T-cell (primary cell): ENCODE measurements at regions not wholly inside any gene's neighbourhood (a gene's known extent, or its start where the extent isn't known, plus 50 kb on each side); places are given as distances from the start of the nearest gene placed in this dataset.

ENCODE experiments used
- ATAC-seq, 4 experiments: fragments of 200-7000 bp in 3 of 4; fragments of 150-1000 bp in 1 of 4; cut with Tn5 transposase; replicated peaks in 1 of 4; 1 replicate in 3 of 4; 2 replicates in 1 of 4; pipeline ENCODE4 v1.10.0; 2021; ENCODE audit warnings: moderate library complexity in 3 of 4, mild to moderate bottlenecking in 2 of 4, moderate number of reproducible peaks in 1 of 4
- CTCF ChIA-PET, 2 donors: fragments of 300-600 bp; sonication (Branson Sonifier 250); formaldehyde crosslinking; loops; one replicate each; lab custom pipeline; 2022; ENCODE audit warnings: antibody characterized with exemption in 2 of 2; lab: Charles Lee
- POLR2A ChIA-PET, 2 donors: fragments of 300-600 bp; sonication (Branson Sonifier 250); formaldehyde crosslinking; loops; one replicate each; lab custom pipeline; 2022; ENCODE audit warnings: antibody characterized with exemption in 2 of 2; lab: Charles Lee
- DNase-seq, 35 experiments: peaks; one replicate each; pipeline versions ENCODE4 v3.0.0 to v3.0.0-alpha.2; 2013 to 2023
- H3K27ac ChIP-seq: one replicate; pipeline ENCODE4 v1.5.1; 2013; ENCODE audit warnings: low read length
- H3K27me3 ChIP-seq, 2 experiments: replicated peaks in 1 of 2; 1 replicate in 1 of 2; 2 replicates in 1 of 2; pipeline versions ENCODE4 v1.6.1 to v1.7.0; 2013; ENCODE audit warnings: low read length in 1 of 2, mixed read lengths in 1 of 2; ENCODE audit not compliant: control insufficient read depth in 2 of 2, insufficient read depth in 2 of 2; ENCODE audit errors: extremely low read depth in 1 of 2
- H3K36me3 ChIP-seq, 2 donors: 1 replicate in 1 of 2; 2 replicates in 1 of 2; pipeline versions ENCODE4 v1.6.1 to v1.7.0; 2013; ENCODE audit warnings: low read length in 1 of 2; ENCODE audit not compliant: control insufficient read depth in 2 of 2, insufficient read depth in 1 of 2; ENCODE audit errors: extremely low read depth in 1 of 2
- H3K4me1 ChIP-seq, 2 experiments: 1 replicate in 1 of 2; 2 replicates in 1 of 2; pipeline versions ENCODE4 v1.6.1 to v1.7.0; 2013; ENCODE audit warnings: low read length in 2 of 2, mixed read lengths in 1 of 2; ENCODE audit not compliant: insufficient read depth in 2 of 2, control insufficient read depth in 1 of 2; ENCODE audit errors: extremely low read depth in 1 of 2
- H3K4me3 ChIP-seq, 2 donors: 1 replicate in 1 of 2; 2 replicates in 1 of 2; pipeline versions ENCODE4 v1.5.1 to v1.7.0; 2013; ENCODE audit warnings: mild to moderate bottlenecking in 2 of 2, low read length in 1 of 2, moderate library complexity in 1 of 2; ENCODE audit not compliant: control insufficient read depth in 1 of 2; ENCODE audit errors: extremely low read depth in 1 of 2
- H3K9me3 ChIP-seq: 2 replicates; pipeline ENCODE4 v1.7.0; 2013
- H3K27ac Mint-ChIP-seq, 2 donors: one replicate each; pipeline ENCODE4 v1.8.0; 2020 to 2021; ENCODE audit warnings: mild to moderate bottlenecking in 2 of 2, mixed read lengths in 2 of 2
- H3K27me3 Mint-ChIP-seq, 2 donors: one replicate each; pipeline ENCODE4 v1.8.0; 2021 to 2022; ENCODE audit warnings: mixed read lengths in 2 of 2
- H3K36me3 Mint-ChIP-seq: one replicate; pipeline ENCODE4 v1.8.0; 2021; ENCODE audit warnings: mixed read lengths
- H3K4me1 Mint-ChIP-seq, 3 donors: one replicate each; pipeline ENCODE4 v1.8.0; 2020 to 2022; ENCODE audit warnings: mixed read lengths in 3 of 3, mild to moderate bottlenecking in 1 of 3
- H3K4me3 Mint-ChIP-seq, 3 donors: one replicate each; pipeline ENCODE4 v1.8.0; 2020 to 2022; ENCODE audit warnings: mild to moderate bottlenecking in 3 of 3, mixed read lengths in 3 of 3, moderate library complexity in 3 of 3
- H3K9me3 Mint-ChIP-seq, 3 donors: one replicate each; pipeline ENCODE4 v1.8.0; 2020 to 2022; ENCODE audit warnings: mixed read lengths in 3 of 3
- WGBS: methylation state at CpG from one replicate; pipeline ENCODE4 v1.1.5; 2013; ENCODE audit warnings: missing lambda C conversion rate; ENCODE audit not compliant: insufficient coverage; 5-methylcytosine and 5-hydroxymethylcytosine counted together

DNA sequence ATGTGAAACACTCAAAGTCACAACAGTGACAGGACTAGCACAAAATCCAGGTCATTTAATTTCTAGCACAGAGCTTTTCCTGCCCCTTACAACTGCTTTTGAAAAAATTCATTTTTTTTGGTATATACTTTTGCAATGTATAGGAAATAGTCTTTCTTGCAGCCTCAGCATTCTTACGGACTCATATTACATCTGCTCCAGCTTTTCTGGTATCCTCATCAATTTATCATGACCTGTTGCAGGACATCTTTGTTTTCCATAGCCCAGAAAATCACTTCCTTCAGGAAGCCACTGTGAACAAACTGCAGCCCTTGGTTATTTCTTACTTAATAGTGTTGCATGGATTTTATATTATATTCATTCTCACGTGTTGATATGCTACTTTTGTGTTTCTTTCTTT is 347.9 kb upstream of the MTPN start:
- DNase-seq (no peak), ATAC-seq (no peak)
- no peaks in the 10 kb centered on the region for H3K4me1 Mint-ChIP-seq
- WGBS, result no CpG with 5 or more reads among the region's 2 CpGs
- Histone ChIP-seq H3K4me1 (no peaks in the 10 kb centered on the region), H3K9me3 (no peaks in the 10 kb centered on the region), H3K36me3 (no peaks in the 10 kb centered on the region), H3K4me3 (no peak overlapping the region), H3K27ac (no peak overlapping the region), H3K27me3 (peaks cover 0 to 9% of the 10 kb centered on the region in 2 experiments)
- no peaks in the 10 kb centered on the region for H3K27me3 Mint-ChIP-seq
- ChIA-PET CTCF (no interaction called here), POLR2A (no interaction called here)
- H3K36me3 Mint-ChIP-seq, result no peaks in the 10 kb centered on the region
- no peak overlapping the region for H3K27ac Mint-ChIP-seq
- peaks cover under 1 to 6% (median 1%) of the 10 kb centered on the region in 3 donors for H3K9me3 Mint-ChIP-seq
- no peak overlapping the region for H3K4me3 Mint-ChIP-seq

DNA sequence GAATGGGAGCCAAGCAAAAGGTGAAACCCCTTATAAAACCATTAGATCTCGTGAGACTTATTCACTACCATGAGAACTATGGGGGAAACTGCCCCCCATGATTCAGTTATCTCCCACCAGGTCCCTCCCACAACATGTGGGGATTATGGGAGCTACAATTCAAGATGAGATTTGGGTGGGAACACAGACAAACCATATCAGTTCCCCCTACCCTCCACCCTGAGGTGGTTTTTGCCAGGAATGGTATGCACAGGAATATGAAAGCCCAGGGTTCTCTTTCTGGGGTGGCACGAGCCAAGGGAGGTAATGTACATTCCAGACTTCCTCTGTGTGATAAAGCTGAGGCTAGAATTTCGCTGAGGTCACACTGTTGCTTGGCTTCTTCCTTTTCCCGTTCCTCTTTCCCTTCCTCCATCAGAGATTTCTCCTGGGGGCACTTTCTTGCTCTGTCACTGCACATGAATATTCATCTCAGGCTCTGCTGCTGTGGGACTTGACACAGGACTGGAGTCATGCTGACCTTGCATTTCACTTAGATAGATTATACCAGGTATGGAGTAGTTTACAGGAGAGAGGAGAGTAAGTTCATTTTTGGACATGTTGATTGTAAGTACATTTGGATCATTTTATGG is 347.0 kb upstream of the MTPN start:
- Mint-ChIP-seq H3K4me1 (no peaks in the 10 kb centered on the region), H3K4me3 (no peak overlapping the region), H3K36me3 (no peaks in the 10 kb centered on the region), H3K9me3 (peaks cover 5 to 10% (median 6%) of the 10 kb centered on the region in 3 donors), H3K27ac (no peak overlapping the region), H3K27me3 (no peaks in the 10 kb centered on the region)
- no peak for DNase-seq
- ATAC-seq, result no peak
- Histone ChIP-seq H3K27me3 (peaks cover 0 to 9% of the 10 kb centered on the region in 2 experiments), H3K4me1 (no peaks in the 10 kb centered on the region), H3K36me3 (no peaks in the 10 kb centered on the region), H3K9me3 (no peaks in the 10 kb centered on the region), H3K4me3 (no peak overlapping the region), H3K27ac (no peak overlapping the region)
- WGBS, result no CpG with 5 or more reads among the region's 4 CpGs
- POLR2A ChIA-PET, result no interaction called here
- CTCF ChIA-PET, result no interaction called here

DNA sequence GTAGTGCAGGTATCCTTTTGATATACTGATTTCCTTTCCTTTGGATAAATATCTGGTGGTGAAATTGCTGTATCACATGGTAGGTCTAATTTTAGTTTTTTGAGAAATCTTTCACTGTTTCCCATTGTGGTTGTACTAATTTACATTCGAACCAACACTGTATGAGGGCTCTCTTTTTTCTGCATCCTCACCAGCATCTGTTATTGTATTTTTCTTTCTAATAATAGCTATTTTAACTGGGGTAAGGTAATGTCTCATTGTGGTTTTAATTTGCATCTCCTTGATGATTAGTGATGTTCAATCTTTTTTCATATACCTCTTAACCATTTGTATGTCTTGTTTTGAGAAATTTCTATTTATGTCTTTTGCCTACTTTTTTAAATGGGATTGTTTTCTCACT is 335.4 kb upstream of the MTPN start:
- H3K36me3 ChIP-seq, result no peaks in the 10 kb centered on the region
- Mint-ChIP-seq H3K27ac (no peak overlapping the region), H3K4me1 (no peaks in the 10 kb centered on the region), H3K36me3 (no peaks in the 10 kb centered on the region), H3K27me3 (no peaks in the 10 kb centered on the region), H3K9me3 (peaks cover 15 to 24% (median 17%) of the 10 kb centered on the region in 3 donors), H3K4me3 (no peak overlapping the region)
- ChIA-PET CTCF (no interaction called here), POLR2A (no interaction called here)
- no peak for ATAC-seq
- no peaks in the 10 kb centered on the region for H3K9me3 ChIP-seq
- H3K27ac ChIP-seq, result no peak overlapping the region
- no peaks in the 10 kb centered on the region for H3K4me1 ChIP-seq
- no peaks in the 10 kb centered on the region for H3K27me3 ChIP-seq
- H3K4me3 ChIP-seq, result no peak overlapping the region
- no CpG with 5 or more reads among the region's 1 CpG for WGBS
- DNase-seq, result no peak

DNA sequence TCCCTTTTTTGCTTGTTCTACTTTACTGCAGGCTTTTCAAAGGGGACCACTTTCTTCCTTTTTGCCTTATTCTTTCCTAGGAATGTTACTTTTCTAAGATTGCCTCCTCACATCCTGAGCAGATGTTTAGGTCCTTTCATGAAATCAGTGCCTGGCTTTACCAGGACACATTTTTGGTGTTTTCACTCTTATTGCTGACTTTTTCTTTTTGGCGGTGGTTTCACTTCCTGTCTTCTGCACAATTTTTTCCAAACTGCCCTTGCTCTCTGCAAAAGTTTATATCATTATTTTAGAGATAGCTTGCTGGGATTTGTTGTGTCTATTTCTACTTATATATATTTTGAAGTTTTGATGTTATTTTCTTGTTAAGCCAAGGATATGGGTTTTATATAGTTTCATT is 332.2 kb upstream of the MTPN start:
- no CpG with 5 or more reads among the region's 1 CpG for WGBS
- no peak for DNase-seq
- Mint-ChIP-seq H3K9me3 (peaks cover 7 to 21% (median 11%) of the 10 kb centered on the region in 3 donors), H3K27ac (no peak overlapping the region), H3K27me3 (no peaks in the 10 kb centered on the region), H3K36me3 (no peaks in the 10 kb centered on the region), H3K4me1 (no peaks in the 10 kb centered on the region), H3K4me3 (no peak overlapping the region)
- Histone ChIP-seq H3K27ac (no peak overlapping the region), H3K36me3 (no peaks in the 10 kb centered on the region), H3K9me3 (no peaks in the 10 kb centered on the region), H3K4me3 (no peak overlapping the region), H3K27me3 (no peaks in the 10 kb centered on the region), H3K4me1 (no peaks in the 10 kb centered on the region)
- no peak for ATAC-seq
- ChIA-PET POLR2A (interaction anchor here in 1 of 2 donors (0.9 kb wide), 1 partner anchor 18 kb away, joined by 3 read pairs; no protein-coding TSS in a partner anchor), CTCF (no interaction called here)

DNA sequence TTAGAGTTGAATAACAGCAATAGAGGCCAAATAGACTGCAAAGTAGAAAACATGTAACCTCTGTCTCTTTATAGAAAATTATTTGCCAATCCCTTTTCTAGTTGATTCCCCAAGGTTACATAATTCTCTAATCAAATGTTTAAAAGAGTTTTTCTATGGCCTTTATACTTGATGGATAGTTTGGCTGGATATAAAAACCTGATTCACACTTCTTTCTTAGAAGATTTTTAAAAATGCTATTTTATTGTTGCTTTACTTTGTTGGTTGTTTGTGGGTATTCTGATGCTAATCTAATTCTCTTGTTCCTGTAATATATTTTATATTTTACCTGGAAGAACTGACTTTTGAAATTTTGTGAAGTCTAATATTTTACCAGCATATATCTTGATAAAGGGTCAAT is 331.1 kb upstream of the MTPN start:
- no peak overlapping the region for H3K27ac Mint-ChIP-seq
- no peaks in the 10 kb centered on the region for H3K4me1 ChIP-seq
- H3K27me3 Mint-ChIP-seq, result no peaks in the 10 kb centered on the region
- H3K27me3 ChIP-seq, result no peaks in the 10 kb centered on the region
- DNase-seq, result no peak
- ChIA-PET CTCF (no interaction called here), POLR2A (no interaction called here)
- H3K27ac ChIP-seq, result no peak overlapping the region
- H3K36me3 ChIP-seq, result no peaks in the 10 kb centered on the region
- no peak overlapping the region for H3K4me3 Mint-ChIP-seq
- H3K9me3 ChIP-seq, result no peaks in the 10 kb centered on the region
- no peak for ATAC-seq
- H3K9me3 Mint-ChIP-seq, result peaks cover 7 to 22% (median 14%) of the 10 kb centered on the region in 3 donors
- H3K4me1 Mint-ChIP-seq, result no peaks in the 10 kb centered on the region
- no peaks in the 10 kb centered on the region for H3K36me3 Mint-ChIP-seq
- no peak overlapping the region for H3K4me3 ChIP-seq

DNA sequence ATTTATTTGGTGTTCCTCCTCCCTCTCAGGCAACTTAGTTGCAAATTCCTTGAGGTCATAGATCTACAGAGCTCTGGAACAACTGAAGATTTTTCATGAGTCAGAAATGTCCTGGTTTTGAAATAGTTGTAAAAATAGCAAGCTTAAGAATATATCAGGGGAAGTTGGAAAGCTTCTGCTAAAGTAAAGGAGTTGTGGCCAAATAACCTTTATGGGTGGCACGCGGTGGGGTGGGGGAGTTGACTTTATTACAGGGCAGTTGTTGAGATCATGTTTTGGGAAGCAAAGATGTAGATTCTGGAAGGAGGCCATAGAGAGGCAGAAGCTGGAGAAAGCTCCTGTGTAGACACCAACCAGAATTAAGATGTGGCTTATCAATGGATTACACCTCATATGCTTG is 326.0 kb upstream of the MTPN start:
- H3K9me3 Mint-ChIP-seq, result peaks cover 13 to 22% (median 13%) of the 10 kb centered on the region in 3 donors
- Histone ChIP-seq H3K4me1 (no peaks in the 10 kb centered on the region), H3K27ac (no peak overlapping the region), H3K9me3 (no peaks in the 10 kb centered on the region), H3K27me3 (no peaks in the 10 kb centered on the region), H3K4me3 (no peak overlapping the region), H3K36me3 (no peaks in the 10 kb centered on the region)
- H3K27ac Mint-ChIP-seq, result no peak overlapping the region
- H3K4me1 Mint-ChIP-seq, result no peaks in the 10 kb centered on the region
- H3K36me3 Mint-ChIP-seq, result no peaks in the 10 kb centered on the region
- DNase-seq, result no peak
- no peak for ATAC-seq
- 80% methylated on average over 2 of the region's 2 CpGs for WGBS
- ChIA-PET POLR2A (no interaction called here), CTCF (no interaction called here)
- H3K27me3 Mint-ChIP-seq, result no peaks in the 10 kb centered on the region
- H3K4me3 Mint-ChIP-seq, result no peak overlapping the region

DNA sequence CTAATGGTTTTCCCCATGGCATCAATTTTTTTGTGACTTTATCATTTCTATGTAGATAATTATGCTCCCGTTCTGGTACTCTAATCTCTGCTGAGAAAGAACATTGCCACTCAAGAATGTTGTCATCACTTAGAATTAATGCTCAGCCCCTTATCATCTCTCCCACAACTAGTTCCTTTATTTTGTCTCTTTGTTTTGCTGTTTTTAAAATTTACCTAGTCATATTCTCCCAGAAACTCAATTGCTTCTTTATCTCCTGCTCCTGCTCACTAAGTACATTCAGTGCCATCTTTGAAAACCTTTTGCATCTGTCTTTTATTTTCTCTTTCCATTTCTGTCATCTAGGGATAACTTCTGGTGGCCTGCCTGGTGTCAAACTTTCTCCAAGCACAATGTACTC is 324.9 kb upstream of the MTPN start:
- ChIA-PET CTCF (no interaction called here), POLR2A (no interaction called here)
- no peak overlapping the region for H3K27ac ChIP-seq
- H3K27me3 Mint-ChIP-seq, result no peaks in the 10 kb centered on the region
- no peaks in the 10 kb centered on the region for H3K9me3 ChIP-seq
- no peak overlapping the region for H3K4me3 Mint-ChIP-seq
- H3K36me3 ChIP-seq, result no peaks in the 10 kb centered on the region
- H3K27ac Mint-ChIP-seq, result no peak overlapping the region
- no peak overlapping the region for H3K4me3 ChIP-seq
- H3K4me1 Mint-ChIP-seq, result no peaks in the 10 kb centered on the region
- H3K9me3 Mint-ChIP-seq, result peaks cover 13 to 25% (median 16%) of the 10 kb centered on the region in 3 donors
- DNase-seq (no peak), ATAC-seq (no peak)
- H3K36me3 Mint-ChIP-seq, result no peaks in the 10 kb centered on the region
- no peaks in the 10 kb centered on the region for H3K4me1 ChIP-seq
- no CpG with 5 or more reads among the region's 1 CpG for WGBS
- no peaks in the 10 kb centered on the region for H3K27me3 ChIP-seq
